ENCODE measurements at regions not wholly inside any gene's neighbourhood (a gene's known extent, or its start where the extent isn't known, plus 50 kb on each side); places are given as distances from the start of the nearest gene placed in this dataset.

GRCh38 chr6:128712898-128713297 is 170.0 kb upstream of the LAMA2 start:
- H3K27me3 ChIP-seq (ENCODE audit: low read length), result no peaks in the 10 kb centered on the region

GRCh38 chr6:128711149-128711548 is 171.8 kb upstream of the LAMA2 start:
- no peak overlapping the region for H3K4me2 ChIP-seq (ENCODE audit: low read depth, low read length, poor library complexity, severe bottlenecking)
- no peaks in the 10 kb centered on the region for H3K36me3 ChIP-seq (ENCODE audit: low read length)
- no peaks in the 10 kb centered on the region for H3K9me3 ChIP-seq (ENCODE audit: insufficient read depth, low read length)
- no peak overlapping the region for H3K4me3 ChIP-seq (ENCODE audit: insufficient read depth, low read length, poor library complexity, severe bottlenecking)
- no peaks in the 10 kb centered on the region for H4K20me1 ChIP-seq (ENCODE audit: low read depth, low read length)
- no peaks in the 10 kb centered on the region for H3F3A ChIP-seq (ENCODE audit: insufficient read depth)
- H3K79me2 ChIP-seq (ENCODE audit: insufficient read depth, low read length), result no peaks in the 10 kb centered on the region
- H2AFZ ChIP-seq (ENCODE audit: low read depth, low read length, severe bottlenecking), result no peak overlapping the region
- TF ChIP-seq CTCF (IDR thresholded peaks at IDR 0.05; ENCODE audit: insufficient read depth, low read length, poor library complexity, severe bottlenecking) (no peak), EZH2phosphoT487 (conservative IDR thresholded peaks at IDR 0.05; ENCODE audit: low read length) (no peak)
- H3K9me2 ChIP-seq (replicated peaks; ENCODE audit: insufficient read depth, low read length), result no peaks in the 10 kb centered on the region
- no peak overlapping the region for H3K27ac ChIP-seq (ENCODE audit: low read depth, low read length)
- H3K9ac ChIP-seq (ENCODE audit: low read length), result no peak overlapping the region
- H3K27me3 ChIP-seq (ENCODE audit: low read length), result no peaks in the 10 kb centered on the region

More at GRCh38 chr6:128712898-128713297, 170.0 kb upstream of the LAMA2 start:
- H3K36me3 ChIP-seq (ENCODE audit: low read length), result no peaks in the 10 kb centered on the region
- no peaks in the 10 kb centered on the region for H3K9me2 ChIP-seq (replicated peaks; ENCODE audit: insufficient read depth, low read length)
- no peak overlapping the region for H3K9ac ChIP-seq (ENCODE audit: low read length)
- TF ChIP-seq EZH2phosphoT487 (conservative IDR thresholded peaks at IDR 0.05; ENCODE audit: low read length) (no peak), CTCF (IDR thresholded peaks at IDR 0.05; ENCODE audit: insufficient read depth, low read length, poor library complexity, severe bottlenecking) (no peak)
- H3K4me3 ChIP-seq (ENCODE audit: insufficient read depth, low read length, poor library complexity, severe bottlenecking), result no peak overlapping the region
- no peaks in the 10 kb centered on the region for H3K9me3 ChIP-seq (ENCODE audit: insufficient read depth, low read length)
- no peak overlapping the region for H3K27ac ChIP-seq (ENCODE audit: low read depth, low read length)
- H4K20me1 ChIP-seq (ENCODE audit: low read depth, low read length), result no peaks in the 10 kb centered on the region
- H3K4me2 ChIP-seq (ENCODE audit: low read depth, low read length, poor library complexity, severe bottlenecking), result no peak overlapping the region
- H3K79me2 ChIP-seq (ENCODE audit: insufficient read depth, low read length), result no peaks in the 10 kb centered on the region
- H3F3A ChIP-seq (ENCODE audit: insufficient read depth), result no peaks in the 10 kb centered on the region
- no peak overlapping the region for H2AFZ ChIP-seq (ENCODE audit: low read depth, low read length, severe bottlenecking)

- Histone ChIP-seq H3K4me2 (ENCODE audit: low read depth, low read length, poor library complexity, severe bottlenecking) (no peak overlapping the region), H3K27me3 (ENCODE audit: low read length) (no peaks in the 10 kb centered on the region), H3K36me3 (ENCODE audit: low read length) (no peaks in the 10 kb centered on the region), H3K4me3 (ENCODE audit: insufficient read depth, low read length, poor library complexity, severe bottlenecking) (no peak overlapping the region), H2AFZ (ENCODE audit: low read depth, low read length, severe bottlenecking) (no peak overlapping the region), H3F3A (ENCODE audit: insufficient read depth) (no peaks in the 10 kb centered on the region), H3K9me3 (ENCODE audit: insufficient read depth, low read length) (no peaks in the 10 kb centered on the region), H3K79me2 (ENCODE audit: insufficient read depth, low read length) (no peaks in the 10 kb centered on the region), H3K9me2 (replicated peaks; ENCODE audit: insufficient read depth, low read length) (no peaks in the 10 kb centered on the region), H3K27ac (ENCODE audit: low read depth, low read length) (no peak overlapping the region), H3K9ac (ENCODE audit: low read length) (no peak overlapping the region), H4K20me1 (ENCODE audit: low read depth, low read length) (no peaks in the 10 kb centered on the region)
- TF ChIP-seq EZH2phosphoT487 (conservative IDR thresholded peaks at IDR 0.05; ENCODE audit: low read length), result no peak
- TF ChIP-seq CTCF (IDR thresholded peaks at IDR 0.05; ENCODE audit: insufficient read depth, low read length, poor library complexity, severe bottlenecking), result no peak
These were observed 172.6 kb upstream of the LAMA2 start for GRCh38 chr6:128710315-128710714.
